SW480 (cell line): ENCODE measurements at regions not wholly inside any gene's neighbourhood (a gene's known extent, or its start where the extent isn't known, plus 50 kb on each side); places are given as distances from the start of the nearest gene placed in this dataset.

Source experiments
- DNase-seq: peaks from one replicate; pipeline ENCODE4 v3.0.0-alpha.2; 2016; ENCODE audit warnings: low spot score

GRCh38 chr1:98813738-98814309 is 152.3 kb downstream of the SNX7 start:
- no peak for DNase-seq

GRCh38 chr1:98817821-98818220 is 156.3 kb downstream of the SNX7 start:
- DNase-seq, result no peak

- DNase-seq, result no peak
These were observed 159.9 kb downstream of the SNX7 start for GRCh38 chr1:98821379-98821778.

- DNase-seq, result peak; percentile 50
These were observed 163.2 kb downstream of the SNX7 start for GRCh38 chr1:98824736-98825135.

- DNase-seq, result no peak
These were observed 165.5 kb downstream of the SNX7 start for GRCh38 chr1:98827041-98827440.

GRCh38 chr1:98839840-98840239 is 164.8 kb downstream of the PLPPR5 start:
- DNase-seq, result no peak
